Psoas muscle (tissue), 7 donors: ENCODE measurements at regions not wholly inside any gene's neighbourhood (a gene's known extent, or its start where the extent isn't known, plus 50 kb on each side); places are given as distances from the start of the nearest gene placed in this dataset.

ENCODE experiments used
- ATAC-seq, 4 donors: fragments of 200-7000 bp; cut with Tn5 transposase; one replicate each; pipeline ENCODE4 v1.9.1; 2020; ENCODE audit warnings: moderate library complexity in 3 of 4, mild to moderate bottlenecking in 2 of 4
- DNase-seq, 2 donors: peaks; one replicate each; pipeline ENCODE4 v3.0.0-alpha.2; 2020
- H3K27ac ChIP-seq: fragments of 200-600 bp; one replicate; pipeline ENCODE4 v1.8.0; 2022
- H3K27me3 ChIP-seq, 3 donors: fragments of 200-600 bp in 1 of 3; one replicate each; pipeline versions ENCODE4 v1.6.1 to v1.8.0; 2013 to 2022; ENCODE audit warnings: low read length in 2 of 3, mild to moderate bottlenecking in 2 of 3, moderate library complexity in 1 of 3; ENCODE audit not compliant: insufficient read depth in 3 of 3
- H3K36me3 ChIP-seq, 2 donors: fragments of 200-600 bp in 1 of 2; one replicate each; pipeline versions ENCODE4 v1.6.1 to v1.8.0; 2013 to 2022; ENCODE audit warnings: low read depth in 1 of 2, mild to moderate bottlenecking in 1 of 2, moderate library complexity in 1 of 2; ENCODE audit not compliant: insufficient read depth in 1 of 2
- H3K4me1 ChIP-seq: fragments of 200-600 bp; one replicate; pipeline ENCODE4 v1.8.0; 2022
- H3K4me3 ChIP-seq: fragments of 200-600 bp; one replicate; pipeline ENCODE4 v1.8.0; 2022; ENCODE audit warnings: mild to moderate bottlenecking
- H3K9me3 ChIP-seq: fragments of 200-600 bp; one replicate; pipeline ENCODE4 v1.8.0; 2022
- WGBS, 3 donors: extraction: QIAGEN DNeasy Blood & Tissue Kit; methylation state at CpG; one replicate each; pipeline versions ENCODE4 v1.1.6 to v1.1.7; 2013; 5-methylcytosine and 5-hydroxymethylcytosine counted together
- intact Hi-C, 2 donors: fragments of 100-400 bp; cut with DNase I; formaldehyde crosslinking; loops; one replicate each; pipeline versions ENCODE4 v1.11.0 to v1.14.2; 2022
- TF ChIP-seq, protein P1 (sequence below): fragments of 200-600 bp; IDR thresholded peaks from one replicate; pipeline ENCODE4 v1.8.0; 2022; ENCODE audit warnings: antibody characterized with exemption
- donor health status: healthy with polysubstance abuse.
- donor health status: DM: no; HTN: no; CAD: no; lungs with moderate emphysema.
- donor health status: Bipolar disorder and iron deficiency.
- donor health status: healthy.
- donor health status: DM: yes; HTN: yes; CAD: no.
- donor health status: DM: no; HTN: no; CAD: no.
- donor health status: DM: yes; HTN: yes; CAD: no.

DNA sequence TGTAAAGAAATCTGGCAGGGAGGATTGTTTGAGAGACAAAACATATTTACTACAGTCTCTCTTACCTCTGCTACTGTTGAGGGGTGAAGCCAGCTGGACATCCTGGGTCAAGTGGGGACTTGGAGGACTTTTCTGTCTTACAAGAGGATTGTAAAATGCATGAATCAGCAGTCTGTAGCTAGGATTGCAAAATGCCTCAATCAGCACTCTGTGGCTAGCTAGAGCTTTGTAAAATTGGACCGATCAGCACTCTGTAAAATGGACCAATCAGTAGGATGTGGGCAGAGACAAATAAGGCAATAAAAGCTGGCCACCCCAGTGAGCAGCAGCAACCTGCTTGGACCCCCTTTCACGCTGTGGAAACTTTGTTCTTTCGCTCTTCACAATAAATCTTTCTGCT is 995.8 kb upstream of the CDH6 start:
- Histone ChIP-seq H3K4me1 (no peaks in the 10 kb centered on the region), H3K27me3 (no peaks in the 10 kb centered on the region), H3K27ac (no peak overlapping the region), H3K36me3 (no peaks in the 10 kb centered on the region), H3K9me3 (no peaks in the 10 kb centered on the region), H3K4me3 (no peak overlapping the region)
- 84 to 88% (median 86%) methylated on average over 3 of the region's 3 CpGs for WGBS, 3 donors
- TF ChIP-seq, protein P1, sequence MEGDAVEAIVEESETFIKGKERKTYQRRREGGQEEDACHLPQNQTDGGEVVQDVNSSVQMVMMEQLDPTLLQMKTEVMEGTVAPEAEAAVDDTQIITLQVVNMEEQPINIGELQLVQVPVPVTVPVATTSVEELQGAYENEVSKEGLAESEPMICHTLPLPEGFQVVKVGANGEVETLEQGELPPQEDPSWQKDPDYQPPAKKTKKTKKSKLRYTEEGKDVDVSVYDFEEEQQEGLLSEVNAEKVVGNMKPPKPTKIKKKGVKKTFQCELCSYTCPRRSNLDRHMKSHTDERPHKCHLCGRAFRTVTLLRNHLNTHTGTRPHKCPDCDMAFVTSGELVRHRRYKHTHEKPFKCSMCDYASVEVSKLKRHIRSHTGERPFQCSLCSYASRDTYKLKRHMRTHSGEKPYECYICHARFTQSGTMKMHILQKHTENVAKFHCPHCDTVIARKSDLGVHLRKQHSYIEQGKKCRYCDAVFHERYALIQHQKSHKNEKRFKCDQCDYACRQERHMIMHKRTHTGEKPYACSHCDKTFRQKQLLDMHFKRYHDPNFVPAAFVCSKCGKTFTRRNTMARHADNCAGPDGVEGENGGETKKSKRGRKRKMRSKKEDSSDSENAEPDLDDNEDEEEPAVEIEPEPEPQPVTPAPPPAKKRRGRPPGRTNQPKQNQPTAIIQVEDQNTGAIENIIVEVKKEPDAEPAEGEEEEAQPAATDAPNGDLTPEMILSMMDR, result no peak
- no peak for ATAC-seq
- intact Hi-C loops, result no loop called here
- DNase-seq, result no peak

- Histone ChIP-seq H3K36me3 (no peaks in the 10 kb centered on the region), H3K27ac (no peak overlapping the region), H3K27me3 (no peaks in the 10 kb centered on the region), H3K4me1 (no peaks in the 10 kb centered on the region), H3K4me3 (no peak overlapping the region), H3K9me3 (no peaks in the 10 kb centered on the region)
- no peak for ATAC-seq
- TF ChIP-seq, protein P1, result no peak
- DNase-seq, result no peak
- WGBS, 3 donors, result 62 to 65% (median 64%) methylated on average over 2 of the region's 2 CpGs
- intact Hi-C loops, result no loop called here
These were observed 998.5 kb upstream of the CDH6 start for GRCh38 chr5:30195036-30195435.

DNA sequence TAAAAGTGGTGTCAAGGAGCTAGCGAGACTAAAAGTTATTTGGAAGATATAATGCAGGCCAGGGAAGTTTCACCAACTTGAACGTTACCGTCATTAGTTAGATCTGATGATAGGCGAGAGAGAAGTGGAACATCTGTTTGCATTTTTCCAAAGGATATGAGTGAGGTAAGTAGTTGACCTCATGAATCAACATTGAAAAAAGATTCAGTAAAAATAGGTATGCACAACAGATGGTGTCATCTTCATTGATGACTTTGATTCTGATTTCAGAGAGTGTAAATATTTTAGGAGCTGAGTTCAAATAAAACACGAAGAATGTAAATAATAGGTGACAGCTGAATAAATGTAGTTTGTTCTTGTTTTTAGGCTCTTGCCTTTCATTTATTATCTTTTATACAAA is 998.9 kb upstream of the CDH6 start:
- DNase-seq, result no peak
- Histone ChIP-seq H3K36me3 (no peaks in the 10 kb centered on the region), H3K4me3 (no peak overlapping the region), H3K9me3 (no peaks in the 10 kb centered on the region), H3K27me3 (no peaks in the 10 kb centered on the region), H3K4me1 (no peaks in the 10 kb centered on the region), H3K27ac (no peak overlapping the region)
- TF ChIP-seq, protein P1, result no peak
- WGBS, 3 donors, result 82 to 84% (median 82%) methylated on average over 5 of the region's 5 CpGs
- no peak for ATAC-seq
- intact Hi-C loops, result no loop called here

DNA sequence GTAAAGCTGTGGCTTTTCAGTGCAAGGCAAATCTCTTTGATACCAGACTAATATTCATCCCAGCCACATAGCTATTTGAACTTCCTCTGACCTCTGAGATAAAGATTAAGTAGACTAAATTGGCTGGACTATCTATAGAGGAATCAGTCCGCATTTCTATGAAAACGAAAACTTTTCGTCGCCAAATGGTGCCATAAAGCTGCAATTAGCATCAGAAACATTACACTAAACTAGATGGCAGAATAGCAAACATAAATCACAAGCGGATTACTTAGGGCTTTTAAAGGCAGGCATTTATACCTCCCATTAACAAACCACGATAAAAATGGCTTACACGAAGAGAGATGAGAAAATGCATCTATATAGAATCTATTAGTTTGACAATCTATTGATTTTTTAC is 1009.7 kb upstream of the CDH6 start:
- Histone ChIP-seq H3K4me1 (no peaks in the 10 kb centered on the region), H3K27ac (no peak overlapping the region), H3K27me3 (no peaks in the 10 kb centered on the region), H3K4me3 (no peak overlapping the region), H3K9me3 (no peaks in the 10 kb centered on the region), H3K36me3 (no peaks in the 10 kb centered on the region)
- intact Hi-C loops, result no loop called here
- no peak for DNase-seq
- no peak for ATAC-seq
- TF ChIP-seq, protein P1, result no peak
- WGBS, 3 donors, result 50 to 57% (median 53%) methylated on average over 7 of the region's 7 CpGs

- Histone ChIP-seq H3K4me1 (no peaks in the 10 kb centered on the region), H3K9me3 (no peaks in the 10 kb centered on the region), H3K36me3 (no peaks in the 10 kb centered on the region), H3K27ac (no peak overlapping the region), H3K4me3 (no peak overlapping the region), H3K27me3 (no peaks in the 10 kb centered on the region)
- intact Hi-C loops, result no loop called here
- ATAC-seq (no peak), DNase-seq (no peak)
- TF ChIP-seq, protein P1, result no peak
- 75 to 88% (median 87%) methylated on average over 1 of the region's 1 CpG for WGBS, 3 donors
These were observed 1037.3 kb upstream of the CDH6 start for GRCh38 chr5:30156156-30156555.
